ENCODE measurements at regions not wholly inside any gene's neighbourhood (a gene's known extent, or its start where the extent isn't known, plus 50 kb on each side); places are given as distances from the start of the nearest gene placed in this dataset.
"Not testable (repeated sequence)": the region's sequence is repeated elsewhere in the genome, so short reads cannot be mapped to it uniquely, and the experiment has no call there.

DNA sequence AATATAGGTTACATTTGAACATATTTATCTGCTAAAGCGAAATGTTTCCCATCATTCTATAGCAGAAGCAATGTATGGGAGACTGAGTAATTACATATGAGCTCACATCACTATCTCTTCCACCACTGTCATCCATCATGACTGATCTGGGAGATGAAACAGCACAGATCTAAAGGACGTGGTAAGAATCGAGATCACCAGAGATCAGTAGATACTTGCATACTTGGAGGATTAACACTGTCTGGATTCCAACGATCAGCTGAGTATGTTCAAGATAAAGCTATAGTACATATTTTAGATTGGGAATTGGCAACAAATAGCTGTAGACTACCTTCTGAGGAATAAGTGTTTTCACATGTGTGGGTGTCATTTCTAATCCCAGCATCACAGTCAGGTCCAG, 94.6 kb downstream of the FOXD4L6 start:
- not testable (repeated sequence) for H3F3A ChIP-seq (ENCODE audit: insufficient read depth); H2AFZ ChIP-seq (ENCODE audit: low read depth, low read length, severe bottlenecking); H3K9me2 ChIP-seq (replicated peaks; ENCODE audit: insufficient read depth, low read length); H3K27me3 ChIP-seq (ENCODE audit: low read length); H3K27ac ChIP-seq (ENCODE audit: low read depth, low read length); H3K4me3 ChIP-seq (ENCODE audit: insufficient read depth, low read length, poor library complexity, severe bottlenecking); H3K36me3 ChIP-seq (ENCODE audit: low read length); H3K4me2 ChIP-seq (ENCODE audit: low read depth, low read length, poor library complexity, severe bottlenecking); H3K9ac ChIP-seq (ENCODE audit: low read length); H3K79me2 ChIP-seq (ENCODE audit: insufficient read depth, low read length); H4K20me1 ChIP-seq (ENCODE audit: low read depth, low read length); H3K9me3 ChIP-seq (ENCODE audit: insufficient read depth, low read length)

DNA sequence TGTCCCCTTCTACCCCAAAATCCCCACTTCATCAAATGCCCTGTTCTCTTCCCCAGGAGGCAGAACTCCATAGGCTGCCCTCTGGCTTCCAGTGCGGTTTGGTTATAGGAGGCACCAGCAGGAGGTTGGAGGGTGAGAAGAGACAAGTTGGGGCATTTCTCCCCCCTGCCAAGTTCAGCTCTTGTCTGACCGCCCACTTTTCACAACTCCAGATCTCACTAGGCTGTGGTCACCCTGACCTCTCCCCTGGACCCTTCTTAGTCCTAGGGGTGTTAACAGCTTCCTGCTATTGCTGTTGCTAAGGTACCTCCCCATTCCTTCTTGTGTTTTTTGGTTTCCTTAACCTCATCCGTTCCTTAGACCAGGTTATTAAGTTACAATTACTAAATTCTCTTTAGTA, 95.1 kb downstream of the FOXD4L6 start:
- H3F3A ChIP-seq (ENCODE audit: insufficient read depth); H3K36me3 ChIP-seq (ENCODE audit: low read length); H3K79me2 ChIP-seq (ENCODE audit: insufficient read depth, low read length): not testable (repeated sequence)

DNA sequence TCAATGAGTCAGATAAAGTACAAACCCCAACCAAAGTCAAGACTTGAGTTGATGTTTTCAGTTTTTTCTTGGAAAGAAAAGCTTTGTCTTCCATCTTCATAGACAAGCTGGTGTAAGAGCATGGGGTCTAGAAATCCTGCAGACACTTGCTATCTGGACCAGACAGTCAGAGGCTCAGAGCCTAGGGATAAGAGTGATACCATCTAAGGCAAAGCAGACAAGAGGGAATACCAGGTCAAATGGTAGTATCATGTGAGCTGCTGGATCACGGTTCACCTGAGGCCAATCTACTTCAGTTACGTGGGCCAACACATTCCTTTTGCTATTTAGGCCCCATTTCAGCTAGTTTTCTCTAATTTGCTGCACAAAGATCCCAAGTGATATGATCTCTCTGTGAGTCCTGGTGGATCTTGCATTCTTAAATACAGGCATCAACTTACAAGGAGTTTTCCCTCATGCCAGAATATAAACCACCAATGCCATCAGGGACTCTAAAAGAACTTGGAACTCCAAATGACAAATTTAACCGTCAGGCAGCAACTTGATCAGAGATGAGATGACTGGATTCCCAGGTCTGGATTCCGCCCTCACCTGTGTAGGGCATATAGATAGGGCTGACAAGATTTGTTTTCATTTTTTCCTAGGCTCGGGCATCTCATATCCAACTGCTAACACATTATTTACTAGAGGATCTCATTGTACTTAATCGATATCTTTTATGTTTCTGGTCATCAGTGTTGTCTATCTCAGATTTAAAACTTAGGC, 101.4 kb downstream of the FOXD4L6 start:
- H3K9me3 ChIP-seq (ENCODE audit: insufficient read depth, low read length); H2AFZ ChIP-seq (ENCODE audit: low read depth, low read length, severe bottlenecking); H3K9me2 ChIP-seq (replicated peaks; ENCODE audit: insufficient read depth, low read length); H3K36me3 ChIP-seq (ENCODE audit: low read length); H3F3A ChIP-seq (ENCODE audit: insufficient read depth); H3K79me2 ChIP-seq (ENCODE audit: insufficient read depth, low read length); H3K27ac ChIP-seq (ENCODE audit: low read depth, low read length); H3K4me2 ChIP-seq (ENCODE audit: low read depth, low read length, poor library complexity, severe bottlenecking); H3K27me3 ChIP-seq (ENCODE audit: low read length); H4K20me1 ChIP-seq (ENCODE audit: low read depth, low read length); H3K9ac ChIP-seq (ENCODE audit: low read length); H3K4me3 ChIP-seq (ENCODE audit: insufficient read depth, low read length, poor library complexity, severe bottlenecking): not testable (repeated sequence)

More for the DNA sequence above, 95.1 kb downstream of the FOXD4L6 start:
- H3K27ac ChIP-seq (ENCODE audit: low read depth, low read length); H2AFZ ChIP-seq (ENCODE audit: low read depth, low read length, severe bottlenecking); H3K4me3 ChIP-seq (ENCODE audit: insufficient read depth, low read length, poor library complexity, severe bottlenecking); H3K4me2 ChIP-seq (ENCODE audit: low read depth, low read length, poor library complexity, severe bottlenecking); H3K9me2 ChIP-seq (replicated peaks; ENCODE audit: insufficient read depth, low read length); H3K9ac ChIP-seq (ENCODE audit: low read length); H4K20me1 ChIP-seq (ENCODE audit: low read depth, low read length); H3K27me3 ChIP-seq (ENCODE audit: low read length); H3K9me3 ChIP-seq (ENCODE audit: insufficient read depth, low read length): not testable (repeated sequence)

DNA sequence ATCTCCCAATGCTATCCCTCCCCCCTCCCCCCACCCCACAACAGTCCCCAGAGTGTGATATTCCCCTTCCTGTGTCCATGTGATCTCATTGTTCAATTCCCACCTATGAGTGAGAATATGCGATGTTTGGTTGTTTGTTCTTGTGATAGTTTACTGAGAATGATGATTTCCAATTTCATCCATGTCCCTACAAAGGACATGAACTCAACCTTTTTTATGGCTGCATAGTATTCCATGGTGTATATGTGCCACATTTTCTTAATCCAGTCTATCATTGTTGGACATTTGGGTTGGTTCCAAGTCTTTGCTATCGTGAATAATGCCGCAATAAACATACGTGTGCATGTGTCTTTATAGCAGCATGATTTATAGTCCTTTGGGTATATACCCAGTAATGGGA, 106.1 kb downstream of the FOXD4L6 start:
- not testable (repeated sequence) for H3K9ac ChIP-seq (ENCODE audit: low read length); H3K4me3 ChIP-seq (ENCODE audit: insufficient read depth, low read length, poor library complexity, severe bottlenecking); H3K9me2 ChIP-seq (replicated peaks; ENCODE audit: insufficient read depth, low read length); H3F3A ChIP-seq (ENCODE audit: insufficient read depth); H3K4me2 ChIP-seq (ENCODE audit: low read depth, low read length, poor library complexity, severe bottlenecking); H4K20me1 ChIP-seq (ENCODE audit: low read depth, low read length); H3K79me2 ChIP-seq (ENCODE audit: insufficient read depth, low read length); H3K27me3 ChIP-seq (ENCODE audit: low read length); H2AFZ ChIP-seq (ENCODE audit: low read depth, low read length, severe bottlenecking); H3K9me3 ChIP-seq (ENCODE audit: insufficient read depth, low read length); H3K27ac ChIP-seq (ENCODE audit: low read depth, low read length); H3K36me3 ChIP-seq (ENCODE audit: low read length)

DNA sequence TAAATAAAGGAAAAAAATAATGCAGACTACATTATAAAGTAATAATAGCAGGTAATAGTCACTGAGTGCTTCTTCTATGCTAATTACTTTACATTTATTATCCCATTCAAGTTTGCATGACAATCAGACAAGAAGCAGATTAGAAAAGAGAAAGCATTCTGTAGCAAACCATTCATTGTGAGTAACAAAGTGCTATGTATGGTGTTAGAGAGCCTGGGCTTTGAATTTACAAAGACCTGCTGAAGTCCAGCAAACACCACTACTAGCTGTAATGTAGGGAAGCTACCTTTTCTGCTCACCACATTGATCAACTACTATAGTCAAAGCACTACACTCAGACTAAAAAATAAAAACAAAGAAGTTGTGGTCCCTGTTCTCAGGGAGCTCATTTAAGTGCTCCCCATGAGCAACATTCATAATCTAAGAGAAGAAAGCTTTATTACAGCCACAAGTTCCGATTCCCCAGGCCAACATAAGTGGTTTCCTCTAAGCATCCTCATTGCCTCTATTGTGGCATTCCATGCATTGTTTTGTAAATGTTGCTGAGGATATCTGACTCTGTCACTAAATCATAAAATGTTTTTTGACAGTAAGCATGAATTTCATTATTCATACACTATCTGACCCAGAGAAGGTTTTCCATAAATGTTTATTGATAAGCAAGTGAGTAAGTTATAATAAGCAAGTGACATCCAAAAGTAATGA, 108.5 kb downstream of the FOXD4L6 start:
- not testable (repeated sequence) for H3K36me3 ChIP-seq (ENCODE audit: low read length); H3K27ac ChIP-seq (ENCODE audit: low read depth, low read length); H3K9ac ChIP-seq (ENCODE audit: low read length); H3F3A ChIP-seq (ENCODE audit: insufficient read depth); H3K9me2 ChIP-seq (replicated peaks; ENCODE audit: insufficient read depth, low read length); H4K20me1 ChIP-seq (ENCODE audit: low read depth, low read length); H2AFZ ChIP-seq (ENCODE audit: low read depth, low read length, severe bottlenecking); H3K27me3 ChIP-seq (ENCODE audit: low read length); H3K4me2 ChIP-seq (ENCODE audit: low read depth, low read length, poor library complexity, severe bottlenecking); H3K79me2 ChIP-seq (ENCODE audit: insufficient read depth, low read length); H3K4me3 ChIP-seq (ENCODE audit: insufficient read depth, low read length, poor library complexity, severe bottlenecking); H3K9me3 ChIP-seq (ENCODE audit: insufficient read depth, low read length)

DNA sequence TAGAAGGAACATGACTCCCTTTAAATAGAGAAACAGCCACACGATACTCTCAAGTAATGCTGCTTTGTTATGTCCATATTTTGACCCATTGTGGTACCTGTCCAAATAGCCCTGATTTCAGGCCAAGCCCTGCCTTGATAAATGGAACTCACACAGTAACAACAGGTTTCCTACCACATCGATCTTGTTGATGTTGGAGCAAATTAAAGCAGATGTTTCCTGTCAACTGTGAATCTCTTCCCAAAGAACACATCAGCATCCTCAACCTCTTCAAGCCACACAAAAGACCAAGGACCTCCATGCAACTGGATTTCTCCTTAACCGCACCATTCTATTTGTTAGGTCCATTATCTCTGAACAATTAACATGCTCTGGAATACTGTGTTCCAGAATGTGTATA, 109.5 kb downstream of the FOXD4L6 start:
- not testable (repeated sequence) for H3K4me3 ChIP-seq (ENCODE audit: insufficient read depth, low read length, poor library complexity, severe bottlenecking); H3K9me2 ChIP-seq (replicated peaks; ENCODE audit: insufficient read depth, low read length); H3F3A ChIP-seq (ENCODE audit: insufficient read depth); H4K20me1 ChIP-seq (ENCODE audit: low read depth, low read length); H3K27me3 ChIP-seq (ENCODE audit: low read length); H3K36me3 ChIP-seq (ENCODE audit: low read length); H3K9ac ChIP-seq (ENCODE audit: low read length); H3K27ac ChIP-seq (ENCODE audit: low read depth, low read length); H2AFZ ChIP-seq (ENCODE audit: low read depth, low read length, severe bottlenecking); H3K79me2 ChIP-seq (ENCODE audit: insufficient read depth, low read length); H3K4me2 ChIP-seq (ENCODE audit: low read depth, low read length, poor library complexity, severe bottlenecking); H3K9me3 ChIP-seq (ENCODE audit: insufficient read depth, low read length)

DNA sequence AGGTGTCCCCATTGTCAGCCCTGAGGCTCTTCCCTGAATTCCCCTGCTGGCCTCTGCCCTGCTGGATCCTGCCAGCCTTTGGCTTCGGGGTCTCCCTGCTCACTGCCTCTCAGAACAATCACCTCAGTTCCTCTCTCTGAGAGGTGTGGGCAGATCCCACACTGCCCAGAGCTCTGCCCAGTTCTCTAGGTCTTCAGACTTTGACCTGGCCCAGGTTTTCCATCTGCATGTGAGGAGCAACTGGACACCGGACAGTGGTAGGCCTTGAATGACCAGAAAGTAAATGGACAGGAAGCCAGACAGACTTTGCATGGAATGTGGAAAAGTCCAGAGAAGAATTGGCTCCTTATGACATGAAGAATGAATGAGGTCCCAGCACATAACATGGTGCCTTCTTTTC, 111.8 kb downstream of the FOXD4L6 start:
- H3K4me2 ChIP-seq (ENCODE audit: low read depth, low read length, poor library complexity, severe bottlenecking); H2AFZ ChIP-seq (ENCODE audit: low read depth, low read length, severe bottlenecking); H4K20me1 ChIP-seq (ENCODE audit: low read depth, low read length); H3K4me3 ChIP-seq (ENCODE audit: insufficient read depth, low read length, poor library complexity, severe bottlenecking); H3K9me2 ChIP-seq (replicated peaks; ENCODE audit: insufficient read depth, low read length); H3K27me3 ChIP-seq (ENCODE audit: low read length); H3K27ac ChIP-seq (ENCODE audit: low read depth, low read length); H3K9me3 ChIP-seq (ENCODE audit: insufficient read depth, low read length); H3K9ac ChIP-seq (ENCODE audit: low read length); H3F3A ChIP-seq (ENCODE audit: insufficient read depth); H3K79me2 ChIP-seq (ENCODE audit: insufficient read depth, low read length); H3K36me3 ChIP-seq (ENCODE audit: low read length): not testable (repeated sequence)

DNA sequence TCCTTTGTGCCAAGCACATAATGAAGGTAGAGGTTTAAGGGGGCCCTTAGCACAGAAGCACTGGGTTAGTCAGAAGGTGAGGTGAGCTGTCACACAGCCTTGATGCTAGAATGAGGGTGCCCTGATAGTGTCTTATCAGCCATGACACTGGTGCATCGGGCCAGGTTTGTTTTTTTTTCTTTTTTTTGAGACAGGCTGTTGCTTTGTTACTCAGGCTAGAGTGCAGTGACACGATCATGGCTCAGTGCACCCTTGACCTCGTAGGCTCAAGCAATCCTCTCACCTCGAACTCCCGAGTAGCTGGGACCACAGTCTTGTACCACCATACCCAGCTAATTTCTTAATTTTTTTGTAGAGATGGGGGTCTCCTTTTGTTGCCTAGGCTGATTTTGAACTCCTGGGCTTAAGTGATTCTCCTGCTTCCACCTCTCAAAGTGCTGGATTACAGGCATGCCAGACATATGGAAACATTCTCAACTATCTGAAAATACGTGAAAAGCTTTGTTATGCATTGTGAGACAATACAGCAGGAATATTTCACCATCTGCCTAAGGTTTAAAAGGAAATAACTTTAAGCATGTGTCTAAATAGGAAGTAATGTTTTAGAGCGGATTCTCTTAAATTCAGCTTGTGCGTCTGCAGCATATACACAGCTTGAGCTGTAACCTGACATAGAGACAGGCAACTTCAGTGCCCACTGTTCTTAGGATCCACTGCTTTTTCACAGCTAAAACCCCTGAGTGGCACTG, 128.4 kb downstream of the FOXD4L6 start:
- H3K27ac ChIP-seq (ENCODE audit: low read depth, low read length); H3K9ac ChIP-seq (ENCODE audit: low read length); H3K9me3 ChIP-seq (ENCODE audit: insufficient read depth, low read length); H3K79me2 ChIP-seq (ENCODE audit: insufficient read depth, low read length); H3F3A ChIP-seq (ENCODE audit: insufficient read depth); H4K20me1 ChIP-seq (ENCODE audit: low read depth, low read length); H2AFZ ChIP-seq (ENCODE audit: low read depth, low read length, severe bottlenecking); H3K4me2 ChIP-seq (ENCODE audit: low read depth, low read length, poor library complexity, severe bottlenecking); H3K27me3 ChIP-seq (ENCODE audit: low read length); H3K9me2 ChIP-seq (replicated peaks; ENCODE audit: insufficient read depth, low read length); H3K36me3 ChIP-seq (ENCODE audit: low read length); H3K4me3 ChIP-seq (ENCODE audit: insufficient read depth, low read length, poor library complexity, severe bottlenecking): not testable (repeated sequence)

All from SU-DHL-6 (cell line).